KMS-11 (cell line): ENCODE measurements at regions not wholly inside any gene's neighbourhood (a gene's known extent, or its start where the extent isn't known, plus 50 kb on each side); places are given as distances from the start of the nearest gene placed in this dataset.

ENCODE experiments used
- H2AFZ ChIP-seq: fragments of 200-600 bp; sonication (generic); 2 replicates; pipeline ENCODE4 v1.6.1; 2016; ENCODE audit warnings: antibody characterized with exemption, mixed run types, low read depth
- H3K27ac ChIP-seq: fragments of 200-600 bp; sonication (generic); 2 replicates; pipeline ENCODE4 v1.6.1; 2016; ENCODE audit warnings: mild to moderate bottlenecking, mixed run types
- H3K27me3 ChIP-seq: fragments of 200-600 bp; sonication (generic); 2 replicates; pipeline ENCODE4 v1.6.1; 2017; ENCODE audit warnings: mild to moderate bottlenecking, low read depth, mixed run types, moderate library complexity; ENCODE audit not compliant: insufficient read depth
- H3K36me3 ChIP-seq: fragments of 200-600 bp; sonication (generic); 2 replicates; pipeline ENCODE4 v1.6.1; 2017; ENCODE audit warnings: mild to moderate bottlenecking, mixed run types; ENCODE audit not compliant: insufficient read depth
- H3K4me1 ChIP-seq: fragments of 200-600 bp; sonication (generic); 2 replicates; pipeline ENCODE4 v1.6.1; 2016; ENCODE audit warnings: mild to moderate bottlenecking, low read depth, mixed run types; ENCODE audit not compliant: poor library complexity, severe bottlenecking
- H3K4me2 ChIP-seq: fragments of 200-600 bp; sonication (generic); 2 replicates; pipeline ENCODE4 v1.7.0; 2016; ENCODE audit warnings: mild to moderate bottlenecking, mixed run types
- H3K4me3 ChIP-seq: fragments of 200-600 bp; sonication (generic); IDR thresholded peaks from 2 replicates; pipeline ENCODE4 v1.6.1; 2017; ENCODE audit warnings: low read depth, low read length, mixed read lengths; ENCODE audit not compliant: insufficient read depth
- H3K79me2 ChIP-seq: fragments of 200-600 bp; sonication (generic); 2 replicates; pipeline ENCODE4 v1.6.1; 2016; ENCODE audit warnings: low read depth, mixed run types; ENCODE audit not compliant: insufficient read depth
- H3K9ac ChIP-seq: fragments of 200-600 bp; sonication (generic); 2 replicates; pipeline ENCODE4 v1.6.1; 2016; ENCODE audit warnings: mild to moderate bottlenecking, mixed run types
- H4K20me1 ChIP-seq: fragments of 200-600 bp; sonication (generic); 2 replicates; pipeline ENCODE4 v1.6.1; 2016; ENCODE audit warnings: mild to moderate bottlenecking, mixed run types; ENCODE audit not compliant: insufficient read depth
- TF ChIP-seq, protein P1 (sequence below): fragments of 200-600 bp; sonication (generic); conservative IDR thresholded peaks from 2 replicates; pipeline ENCODE4 v1.6.1; 2017; ENCODE audit warnings: low read depth, mild to moderate bottlenecking, antibody characterized with exemption, low read length, moderate library complexity, mixed read lengths

DNA sequence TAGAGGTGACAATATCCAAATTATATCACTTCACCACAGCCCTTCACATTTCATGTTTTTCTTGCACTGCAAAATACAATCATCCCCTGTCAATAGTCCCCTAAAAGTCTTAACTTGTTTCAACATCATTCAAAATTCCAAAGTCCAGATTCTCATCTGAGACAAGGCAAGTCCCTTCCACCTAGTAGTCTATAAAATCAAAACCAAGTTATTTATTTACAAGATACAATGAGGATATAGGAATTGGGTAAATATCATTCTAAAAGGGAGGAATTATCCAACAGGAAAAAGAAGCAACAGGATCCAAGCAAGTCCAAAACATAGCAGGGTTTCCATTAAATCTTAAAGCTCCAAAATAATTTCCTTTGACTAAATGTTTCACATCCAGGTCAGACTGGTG is 1076.1 kb upstream of the TMEFF2 start:
- H3K36me3 ChIP-seq = no peaks in the 10 kb centered on the region
- H3K4me3 ChIP-seq = no peak overlapping the region
- H3K79me2 ChIP-seq = no peaks in the 10 kb centered on the region
- TF ChIP-seq, protein P1, sequence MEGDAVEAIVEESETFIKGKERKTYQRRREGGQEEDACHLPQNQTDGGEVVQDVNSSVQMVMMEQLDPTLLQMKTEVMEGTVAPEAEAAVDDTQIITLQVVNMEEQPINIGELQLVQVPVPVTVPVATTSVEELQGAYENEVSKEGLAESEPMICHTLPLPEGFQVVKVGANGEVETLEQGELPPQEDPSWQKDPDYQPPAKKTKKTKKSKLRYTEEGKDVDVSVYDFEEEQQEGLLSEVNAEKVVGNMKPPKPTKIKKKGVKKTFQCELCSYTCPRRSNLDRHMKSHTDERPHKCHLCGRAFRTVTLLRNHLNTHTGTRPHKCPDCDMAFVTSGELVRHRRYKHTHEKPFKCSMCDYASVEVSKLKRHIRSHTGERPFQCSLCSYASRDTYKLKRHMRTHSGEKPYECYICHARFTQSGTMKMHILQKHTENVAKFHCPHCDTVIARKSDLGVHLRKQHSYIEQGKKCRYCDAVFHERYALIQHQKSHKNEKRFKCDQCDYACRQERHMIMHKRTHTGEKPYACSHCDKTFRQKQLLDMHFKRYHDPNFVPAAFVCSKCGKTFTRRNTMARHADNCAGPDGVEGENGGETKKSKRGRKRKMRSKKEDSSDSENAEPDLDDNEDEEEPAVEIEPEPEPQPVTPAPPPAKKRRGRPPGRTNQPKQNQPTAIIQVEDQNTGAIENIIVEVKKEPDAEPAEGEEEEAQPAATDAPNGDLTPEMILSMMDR = no peak
- H3K9ac ChIP-seq = no peak overlapping the region
- H4K20me1 ChIP-seq = no peaks in the 10 kb centered on the region
- no peak overlapping the region for H3K27ac ChIP-seq
- H2AFZ ChIP-seq = no peak overlapping the region
- no peaks in the 10 kb centered on the region for H3K4me1 ChIP-seq
- H3K4me2 ChIP-seq = no peak overlapping the region
- no peaks in the 10 kb centered on the region for H3K27me3 ChIP-seq

DNA sequence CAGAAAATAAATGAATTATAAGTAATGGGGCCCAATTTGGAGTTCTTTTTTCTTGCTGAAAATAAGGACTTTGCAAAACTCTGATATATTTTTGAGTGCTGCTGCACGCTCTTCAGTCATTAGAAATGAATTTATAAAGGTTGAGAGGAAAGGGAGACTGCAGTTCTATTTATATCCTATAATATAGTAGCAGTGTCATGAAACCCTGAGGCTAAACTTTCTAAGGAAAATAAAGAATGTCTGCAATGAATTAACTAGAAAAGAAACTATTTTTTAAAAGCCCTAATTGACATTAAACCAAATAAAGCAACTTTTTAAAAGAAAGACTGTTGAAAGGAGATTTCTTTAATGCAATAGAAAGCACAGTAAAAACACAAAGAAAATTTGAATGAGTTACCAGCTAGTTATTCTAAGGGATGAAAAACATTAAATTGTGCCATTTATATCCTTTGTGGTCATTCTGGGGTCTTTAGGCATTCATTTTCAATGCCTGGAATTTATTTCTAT is 1072.8 kb upstream of the TMEFF2 start:
- no peaks in the 10 kb centered on the region for H3K4me1 ChIP-seq
- H3K79me2 ChIP-seq = no peaks in the 10 kb centered on the region
- no peaks in the 10 kb centered on the region for H3K27me3 ChIP-seq
- no peaks in the 10 kb centered on the region for H3K36me3 ChIP-seq
- H3K4me2 ChIP-seq = no peak overlapping the region
- H3K27ac ChIP-seq = no peak overlapping the region
- H3K9ac ChIP-seq = no peak overlapping the region
- no peak overlapping the region for H2AFZ ChIP-seq
- TF ChIP-seq, protein P1 = no peak
- H3K4me3 ChIP-seq = no peak overlapping the region
- no peaks in the 10 kb centered on the region for H4K20me1 ChIP-seq

DNA sequence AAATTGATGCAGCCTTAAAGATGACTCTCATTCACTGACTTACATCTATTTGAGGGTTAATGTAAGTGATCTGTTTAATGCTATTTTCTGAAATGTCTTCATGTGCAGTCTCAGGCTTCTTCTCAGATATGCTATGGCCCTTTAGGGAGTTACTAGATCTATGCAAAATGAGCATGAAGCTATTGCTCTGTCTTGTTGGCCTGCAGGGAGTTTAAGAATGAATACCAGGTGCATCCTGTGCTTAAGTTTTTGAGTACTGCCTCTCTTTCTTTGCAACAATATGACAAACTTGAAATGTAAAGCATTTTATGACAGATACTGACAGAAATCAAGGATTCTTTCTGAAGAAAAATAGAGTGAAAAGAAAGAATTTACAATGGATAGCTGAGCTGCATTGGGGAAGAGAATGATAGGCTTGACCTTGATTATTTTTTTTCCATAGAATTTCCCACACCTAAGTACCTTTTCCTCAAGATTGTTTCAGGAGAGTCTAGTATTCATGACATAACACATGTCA is 1058.3 kb upstream of the TMEFF2 start:
- TF ChIP-seq, protein P1 = no peak
- Histone ChIP-seq H3K4me2 (no peak overlapping the region), H2AFZ (no peak overlapping the region), H3K9ac (no peak overlapping the region), H3K79me2 (no peaks in the 10 kb centered on the region), H3K36me3 (no peaks in the 10 kb centered on the region), H3K4me3 (no peak overlapping the region), H3K27me3 (no peaks in the 10 kb centered on the region), H3K27ac (no peak overlapping the region), H4K20me1 (no peaks in the 10 kb centered on the region), H3K4me1 (no peaks in the 10 kb centered on the region)

DNA sequence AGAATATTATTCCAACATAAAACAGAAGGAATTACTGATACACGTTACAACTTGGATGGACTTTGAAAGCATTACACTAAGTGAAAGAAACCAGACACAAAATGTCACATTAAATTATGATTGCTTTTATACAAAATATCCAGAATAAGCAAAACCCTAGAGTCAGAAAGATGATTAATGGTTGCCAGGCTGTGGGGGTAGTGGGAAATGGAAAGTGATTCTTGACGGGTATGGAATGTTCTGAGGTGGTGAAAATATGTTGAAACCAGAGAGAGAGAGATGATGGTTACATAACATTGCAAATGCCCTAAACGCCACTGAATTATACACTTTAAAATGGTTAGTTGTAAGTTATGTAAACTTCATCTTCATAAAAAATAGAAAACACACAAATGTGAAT is 1057.2 kb upstream of the TMEFF2 start:
- Histone ChIP-seq H3K27me3 (no peaks in the 10 kb centered on the region), H3K4me3 (no peak overlapping the region), H3K9ac (no peak overlapping the region), H3K4me1 (no peaks in the 10 kb centered on the region), H3K79me2 (no peaks in the 10 kb centered on the region), H4K20me1 (no peaks in the 10 kb centered on the region), H3K4me2 (no peak overlapping the region), H3K36me3 (no peaks in the 10 kb centered on the region), H2AFZ (no peak overlapping the region), H3K27ac (no peak overlapping the region)
- TF ChIP-seq, protein P1 = no peak
